ENCODE measurements at regions not wholly inside any gene's neighbourhood (a gene's known extent, or its start where the extent isn't known, plus 50 kb on each side); places are given as distances from the start of the nearest gene placed in this dataset.

- TF ChIP-seq CTCF (IDR thresholded peaks at IDR 0.05; ENCODE audit: low read depth, low read length, poor library complexity, severe bottlenecking) (no peak), EZH2phosphoT487 (IDR thresholded peaks at IDR 0.05; ENCODE audit: borderline replicate concordance, low read length) (no peak)
Measured at GRCh38 chr6:71388856-71389527, 100.4 kb downstream of the OGFRL1 start.

Measured in DOHH2 (cell line).